Esophagus squamous epithelium (tissue), 4 donors: ENCODE measurements at regions not wholly inside any gene's neighbourhood (a gene's known extent, or its start where the extent isn't known, plus 50 kb on each side); places are given as distances from the start of the nearest gene placed in this dataset.

Experiments
- POLR2A ChIP-seq, 4 donors: fragments of 450-650 bp; IDR thresholded peaks; one replicate each; pipeline ENCODE4 v1.6.1; 2017; ENCODE audit warnings: antibody characterized with exemption in 4 of 4, mild to moderate bottlenecking in 4 of 4, moderate library complexity in 3 of 4
- TF ChIP-seq, protein P1 (sequence below), 6 experiments: fragments of 450-650 bp in 4 of 6; fragments of 200-600 bp in 2 of 6; sonication (generic) in 2 of 6; IDR thresholded peaks; one replicate each; pipeline ENCODE4 v1.5.1; 2016 to 2019; ENCODE audit warnings: antibody characterized with exemption in 6 of 6, mild to moderate bottlenecking in 4 of 6, moderate library complexity in 4 of 6

DNA sequence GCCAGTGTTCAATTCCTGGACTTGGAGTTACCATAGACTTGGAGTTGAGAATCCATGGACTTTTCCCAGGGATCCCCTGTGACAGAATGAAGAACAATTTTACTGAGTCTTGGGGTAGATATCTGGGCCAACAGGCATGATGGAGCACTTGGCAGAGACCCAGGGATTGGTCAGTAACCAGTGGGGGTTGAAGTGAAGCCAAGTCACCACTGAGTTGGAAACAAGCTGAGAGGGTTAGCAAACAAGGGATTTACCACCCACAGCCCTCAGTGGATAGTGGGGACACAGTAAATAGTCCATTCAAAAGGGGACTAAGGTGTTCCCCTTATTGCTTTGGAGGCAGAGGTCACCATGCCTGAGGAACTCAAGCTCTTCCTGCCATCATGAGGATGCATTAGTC, 281.7 kb downstream of the PPP1R2C start:
- TF ChIP-seq POLR2A (IDR thresholded peaks at IDR 0.05), result no peak
- TF ChIP-seq, protein P1, sequence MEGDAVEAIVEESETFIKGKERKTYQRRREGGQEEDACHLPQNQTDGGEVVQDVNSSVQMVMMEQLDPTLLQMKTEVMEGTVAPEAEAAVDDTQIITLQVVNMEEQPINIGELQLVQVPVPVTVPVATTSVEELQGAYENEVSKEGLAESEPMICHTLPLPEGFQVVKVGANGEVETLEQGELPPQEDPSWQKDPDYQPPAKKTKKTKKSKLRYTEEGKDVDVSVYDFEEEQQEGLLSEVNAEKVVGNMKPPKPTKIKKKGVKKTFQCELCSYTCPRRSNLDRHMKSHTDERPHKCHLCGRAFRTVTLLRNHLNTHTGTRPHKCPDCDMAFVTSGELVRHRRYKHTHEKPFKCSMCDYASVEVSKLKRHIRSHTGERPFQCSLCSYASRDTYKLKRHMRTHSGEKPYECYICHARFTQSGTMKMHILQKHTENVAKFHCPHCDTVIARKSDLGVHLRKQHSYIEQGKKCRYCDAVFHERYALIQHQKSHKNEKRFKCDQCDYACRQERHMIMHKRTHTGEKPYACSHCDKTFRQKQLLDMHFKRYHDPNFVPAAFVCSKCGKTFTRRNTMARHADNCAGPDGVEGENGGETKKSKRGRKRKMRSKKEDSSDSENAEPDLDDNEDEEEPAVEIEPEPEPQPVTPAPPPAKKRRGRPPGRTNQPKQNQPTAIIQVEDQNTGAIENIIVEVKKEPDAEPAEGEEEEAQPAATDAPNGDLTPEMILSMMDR (IDR thresholded peaks at IDR 0.05), result no peak
